B cell (primary cell): ENCODE measurements at regions not wholly inside any gene's neighbourhood (a gene's known extent, or its start where the extent isn't known, plus 50 kb on each side); places are given as distances from the start of the nearest gene placed in this dataset.

Experiments used
- EZH2 ChIP-seq: IDR thresholded peaks from 2 replicates; pipeline ENCODE4 v1.6.1; 2012; ENCODE audit warnings: borderline replicate concordance, low read depth, mild to moderate bottlenecking, moderate library complexity, low read length; ENCODE audit not compliant: insufficient read depth, poor library complexity, severe bottlenecking
- TF ChIP-seq, protein P1 (sequence below): fragments of 200-600 bp; IDR thresholded peaks from one replicate; pipeline ENCODE4 v1.8.0; 2022; ENCODE audit warnings: antibody characterized with exemption, mild to moderate bottlenecking

DNA sequence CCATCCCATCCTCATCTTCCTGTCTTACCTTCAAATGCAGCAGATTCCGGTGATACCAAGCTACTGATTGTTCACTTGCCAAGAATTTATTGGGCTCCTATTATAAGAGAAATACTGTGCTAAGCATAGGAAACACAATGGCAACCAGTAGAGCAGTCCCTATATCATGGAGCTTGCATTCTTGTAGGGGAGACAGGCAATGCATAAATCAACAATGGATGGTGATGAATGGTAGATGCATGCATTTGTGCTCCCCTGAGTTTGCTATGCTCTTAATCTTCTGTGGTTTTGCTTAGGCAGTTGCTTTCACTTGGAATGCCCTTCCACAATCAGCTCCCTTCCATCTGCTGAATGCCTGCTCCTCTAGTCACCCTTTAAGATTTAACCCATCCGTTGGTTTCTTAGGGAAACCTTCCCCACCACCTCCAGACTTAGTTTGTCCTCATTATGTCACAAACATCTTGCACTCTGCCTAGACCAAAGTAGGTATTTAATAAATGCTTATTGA, 200.2 kb upstream of the TOX3 start:
- TF ChIP-seq, protein P1, sequence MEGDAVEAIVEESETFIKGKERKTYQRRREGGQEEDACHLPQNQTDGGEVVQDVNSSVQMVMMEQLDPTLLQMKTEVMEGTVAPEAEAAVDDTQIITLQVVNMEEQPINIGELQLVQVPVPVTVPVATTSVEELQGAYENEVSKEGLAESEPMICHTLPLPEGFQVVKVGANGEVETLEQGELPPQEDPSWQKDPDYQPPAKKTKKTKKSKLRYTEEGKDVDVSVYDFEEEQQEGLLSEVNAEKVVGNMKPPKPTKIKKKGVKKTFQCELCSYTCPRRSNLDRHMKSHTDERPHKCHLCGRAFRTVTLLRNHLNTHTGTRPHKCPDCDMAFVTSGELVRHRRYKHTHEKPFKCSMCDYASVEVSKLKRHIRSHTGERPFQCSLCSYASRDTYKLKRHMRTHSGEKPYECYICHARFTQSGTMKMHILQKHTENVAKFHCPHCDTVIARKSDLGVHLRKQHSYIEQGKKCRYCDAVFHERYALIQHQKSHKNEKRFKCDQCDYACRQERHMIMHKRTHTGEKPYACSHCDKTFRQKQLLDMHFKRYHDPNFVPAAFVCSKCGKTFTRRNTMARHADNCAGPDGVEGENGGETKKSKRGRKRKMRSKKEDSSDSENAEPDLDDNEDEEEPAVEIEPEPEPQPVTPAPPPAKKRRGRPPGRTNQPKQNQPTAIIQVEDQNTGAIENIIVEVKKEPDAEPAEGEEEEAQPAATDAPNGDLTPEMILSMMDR: no peak
- TF ChIP-seq EZH2: no peak
